ENCODE measurements at regions not wholly inside any gene's neighbourhood (a gene's known extent, or its start where the extent isn't known, plus 50 kb on each side); places are given as distances from the start of the nearest gene placed in this dataset.
"Not testable (repeated sequence)": the region's sequence is repeated elsewhere in the genome, so short reads cannot be mapped to it uniquely, and the experiment has no call there.

DNA sequence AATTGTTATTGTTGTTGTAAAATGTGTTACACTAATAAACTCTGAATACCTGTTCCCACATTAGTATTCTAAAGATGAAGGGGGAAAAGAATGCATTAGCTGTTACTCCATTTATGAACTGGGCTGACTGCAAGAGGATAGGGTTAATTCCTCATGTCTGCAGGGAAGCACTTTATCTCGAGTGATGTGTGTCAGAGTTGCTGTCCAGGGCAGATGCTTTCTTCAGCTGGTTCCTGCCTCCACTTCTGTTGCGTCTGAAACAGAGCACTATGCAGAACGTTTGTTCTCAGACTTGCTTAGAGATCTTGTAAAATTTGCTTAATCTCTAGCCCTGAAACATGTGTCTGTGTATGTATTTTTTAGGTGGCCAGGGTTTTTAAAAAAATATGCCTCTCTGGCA, 318.8 kb downstream of the SPRY2 start:
- no peak for DNase-seq

DNA sequence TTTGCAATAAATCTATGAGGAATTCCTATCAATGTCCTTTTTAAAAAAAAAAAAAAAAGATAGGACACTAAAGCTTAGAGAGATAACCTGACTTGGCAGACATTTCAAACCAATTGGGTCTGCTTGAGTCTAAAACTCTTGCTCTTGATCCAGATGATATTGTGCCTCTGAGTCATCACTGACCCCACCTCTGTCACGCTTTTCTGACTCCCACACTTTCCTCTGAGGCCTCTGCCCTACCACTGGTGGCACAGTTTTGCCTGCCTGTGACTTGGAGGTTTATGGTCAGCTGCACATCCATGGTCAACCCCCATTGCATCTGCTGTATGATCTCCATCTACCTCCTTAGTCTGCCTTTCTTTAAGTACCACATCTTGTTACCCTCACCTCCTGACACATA, 328.7 kb downstream of the SPRY2 start:
- DNase-seq, result no peak

DNA sequence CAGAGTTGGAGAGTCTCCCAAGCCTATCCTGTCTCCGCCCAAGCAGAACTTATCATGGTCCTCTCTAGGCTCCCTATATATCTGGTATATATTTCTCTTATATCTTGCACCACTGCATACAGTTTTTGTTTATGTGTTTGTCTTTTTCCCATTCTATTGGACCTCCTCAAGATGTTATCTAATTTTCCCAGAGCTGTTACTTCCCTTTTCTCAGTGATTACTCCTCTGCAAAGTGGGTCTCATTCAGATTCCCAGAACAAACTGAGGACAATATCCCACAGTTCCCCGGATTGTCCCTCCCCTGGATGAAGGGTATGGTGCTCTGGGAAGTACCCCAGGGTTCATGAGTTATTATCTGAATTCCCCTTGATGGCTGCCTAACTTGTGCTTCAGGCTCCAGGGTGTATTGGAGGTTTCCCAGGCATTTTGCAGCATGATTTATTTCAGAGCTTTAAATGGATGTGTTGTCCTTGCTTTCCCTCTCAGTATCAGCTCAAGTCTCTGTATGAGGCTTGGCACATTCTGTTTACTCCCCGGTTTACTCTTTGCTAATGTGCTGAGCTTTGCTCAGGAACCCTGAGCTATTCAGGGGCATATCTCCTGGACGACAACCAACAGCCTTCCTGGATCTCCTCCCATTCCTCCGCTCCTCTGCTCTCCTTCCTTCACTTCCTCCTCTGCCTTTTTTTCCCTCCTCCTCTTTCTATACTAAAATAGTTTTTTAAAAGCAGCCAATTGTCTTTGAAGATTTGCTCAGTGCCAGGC, 329.3 kb downstream of the SPRY2 start:
- DNase-seq, result no peak

DNA sequence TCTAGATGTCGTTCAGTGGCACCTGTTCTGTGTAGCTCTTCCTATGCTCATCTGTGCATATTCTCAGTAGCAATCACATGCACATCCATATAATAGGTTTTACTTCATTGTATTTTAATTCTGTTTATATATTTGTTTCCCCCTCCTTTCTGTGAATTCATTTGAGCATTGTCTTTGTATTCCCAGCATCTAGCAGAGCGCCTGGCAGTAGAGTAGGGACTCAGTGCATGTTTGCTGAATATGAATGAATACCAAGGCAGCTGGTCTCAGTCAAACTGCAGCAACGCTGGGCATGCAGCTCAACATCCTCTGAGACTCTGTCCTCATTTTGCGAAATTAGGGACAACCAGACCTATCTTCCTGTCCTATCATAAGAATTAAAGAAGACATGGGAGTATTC, 330.1 kb downstream of the SPRY2 start:
- DNase-seq, result no peak

DNA sequence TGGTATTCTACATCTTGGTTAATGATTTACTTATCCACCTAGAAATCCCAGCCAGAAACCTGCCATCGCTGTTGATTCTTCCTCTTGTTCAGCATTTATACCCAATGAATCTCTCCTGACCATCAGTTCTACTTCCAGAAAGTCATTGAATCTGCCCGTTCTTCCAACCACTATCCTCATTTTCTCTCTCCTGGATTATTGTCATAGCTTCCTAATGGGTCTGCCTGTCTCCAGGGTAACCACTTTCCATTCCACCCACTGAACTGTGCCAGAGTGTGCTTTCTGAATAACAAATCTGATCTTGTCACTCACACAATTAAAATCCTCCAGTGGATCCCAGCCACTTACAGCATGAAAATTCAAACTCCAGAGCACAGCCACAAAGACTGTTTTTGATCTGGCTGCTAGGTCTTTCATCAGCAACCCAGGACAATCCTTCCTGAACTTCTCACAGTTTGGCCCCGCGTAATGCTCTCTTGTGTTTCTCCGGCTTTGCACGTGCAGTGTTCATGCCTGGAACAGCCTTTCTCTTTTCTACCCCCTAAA, 330.6 kb downstream of the SPRY2 start:
- DNase-seq, result no peak

DNA sequence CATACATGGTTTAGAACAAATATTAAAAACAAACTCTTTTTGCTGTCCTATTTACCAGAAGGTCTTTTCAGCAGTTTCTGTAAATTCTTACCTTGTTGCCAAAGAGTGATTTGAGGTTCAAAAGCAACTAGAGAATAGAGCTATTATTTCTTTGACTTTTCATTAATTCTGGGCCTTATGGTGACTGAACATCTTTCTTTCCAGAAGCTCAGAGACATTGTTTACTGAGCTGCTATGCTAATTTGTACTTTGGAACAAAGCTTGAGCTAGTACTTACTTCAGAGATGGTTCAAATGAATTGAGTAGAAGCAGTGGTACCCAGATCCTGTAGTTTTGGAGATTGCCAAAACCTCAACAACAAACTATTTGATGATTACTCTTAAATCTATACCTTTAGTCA, 331.2 kb downstream of the SPRY2 start:
- no peak for DNase-seq

DNA sequence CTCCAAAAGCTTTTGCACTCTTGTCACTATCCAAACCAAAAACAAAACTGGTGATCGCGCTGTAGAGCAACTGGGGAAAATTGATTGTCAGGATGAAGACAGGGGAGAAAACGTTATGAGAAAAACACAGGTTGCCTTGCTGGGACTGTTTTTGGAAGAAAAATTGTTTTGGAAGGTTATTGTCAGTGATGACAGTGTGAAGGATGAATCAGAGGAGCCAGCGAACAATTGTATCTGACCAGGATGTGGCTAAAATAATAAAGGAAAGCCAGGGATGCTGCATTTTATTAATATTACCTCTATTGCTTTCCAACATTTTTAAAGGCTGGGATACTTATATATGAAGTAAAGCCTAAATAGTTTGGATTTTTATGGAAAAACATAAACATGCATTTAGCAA, 334.0 kb downstream of the SPRY2 start:
- no peak for DNase-seq

DNA sequence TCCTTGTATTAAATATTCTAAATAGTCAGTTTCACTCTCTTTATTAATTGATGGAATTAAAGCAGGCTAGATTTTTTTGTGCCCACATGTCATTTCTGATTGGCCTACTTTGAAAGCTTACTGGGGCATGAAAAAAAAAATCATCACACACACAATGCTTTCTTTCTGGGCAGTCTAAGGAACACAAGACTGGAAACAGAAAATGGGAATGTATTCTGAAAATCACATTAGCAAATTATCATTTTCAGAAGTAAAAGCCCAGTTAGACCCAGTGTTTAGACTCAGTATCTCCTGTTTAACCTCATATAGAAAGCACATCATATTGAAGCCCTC, 339.4 kb downstream of the SPRY2 start:
- DNase-seq, result no peak

DNA sequence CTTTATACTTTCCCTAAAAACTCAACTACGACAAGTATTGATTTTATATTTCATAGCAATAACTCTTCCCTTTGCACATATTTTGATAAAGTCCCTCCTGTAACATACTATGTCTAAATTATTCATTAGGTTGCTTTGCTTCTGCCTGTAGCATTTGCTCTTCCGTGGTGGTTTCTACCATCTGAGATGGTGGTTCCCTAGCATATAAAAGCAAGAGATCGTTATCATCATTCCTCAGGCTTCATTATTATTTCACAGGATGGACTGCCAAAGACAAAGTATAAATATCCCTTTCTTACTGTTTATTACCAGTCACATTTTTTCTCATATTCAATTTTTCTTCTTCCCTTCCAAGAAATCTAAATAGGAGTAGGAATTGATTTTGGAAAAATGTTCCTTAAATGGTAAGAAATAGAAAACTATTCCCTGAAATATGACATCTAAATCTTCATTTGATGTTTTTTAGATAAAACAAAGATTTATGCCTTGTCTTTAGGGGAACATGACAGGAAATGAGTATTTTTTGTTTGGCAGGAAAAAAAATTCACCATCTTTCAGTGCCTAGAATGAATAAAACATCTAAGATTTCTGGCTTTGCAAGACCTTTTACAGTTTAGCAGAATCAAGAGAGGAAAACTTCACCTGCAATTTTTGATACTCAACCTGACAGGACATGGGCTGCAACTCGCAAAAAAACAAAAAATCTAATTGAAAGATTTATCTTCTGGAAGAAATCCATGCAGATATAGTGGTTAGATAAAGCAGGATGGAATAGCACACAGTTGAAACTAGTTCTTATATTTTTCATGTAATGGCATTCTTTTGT, 340.0 kb downstream of the SPRY2 start:
- no peak for DNase-seq

DNA sequence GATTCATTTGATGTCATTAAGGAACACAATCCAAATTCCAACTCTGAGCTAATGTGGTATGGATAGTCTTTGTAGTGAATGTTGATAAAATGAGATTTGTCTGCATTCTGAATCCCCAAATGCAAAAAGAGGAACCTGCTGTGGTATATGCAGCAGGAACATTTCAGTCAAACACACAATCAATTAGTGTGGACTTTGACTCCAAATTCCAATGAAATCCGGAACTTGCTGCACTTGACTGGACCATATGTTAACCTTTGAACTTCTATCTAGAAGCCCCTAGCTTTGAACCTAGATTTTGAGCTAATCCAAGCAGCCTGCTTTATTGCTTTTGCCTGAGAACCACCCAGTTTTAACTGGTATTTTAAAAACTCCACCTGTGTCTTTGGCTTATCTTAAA, 341.3 kb downstream of the SPRY2 start:
- DNase-seq, result no peak

DNA sequence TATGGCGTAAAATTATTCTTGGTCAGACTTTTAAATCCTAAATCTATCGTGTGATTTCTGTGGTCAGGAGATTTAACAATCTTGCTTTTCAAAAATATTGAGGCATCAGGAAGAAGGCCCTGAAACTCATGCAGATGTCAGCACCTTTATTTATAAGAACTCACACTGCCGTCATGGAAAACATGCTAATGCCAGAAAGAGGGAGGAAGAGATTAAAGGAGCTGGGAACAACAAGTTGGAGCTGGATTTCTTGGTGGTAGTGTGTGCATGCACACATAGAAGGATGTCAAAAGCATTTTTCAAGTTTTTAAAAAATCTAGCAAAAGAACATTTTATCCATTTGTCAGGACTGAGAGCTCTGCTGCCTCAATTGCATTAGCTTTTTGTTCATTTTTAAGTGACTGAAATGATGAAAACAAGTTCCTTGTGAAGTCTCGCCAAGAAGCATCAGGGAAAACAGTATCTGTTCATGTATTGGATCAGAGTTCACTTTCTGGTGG, 342.5 kb downstream of the SPRY2 start:
- DNase-seq, result no peak

DNA sequence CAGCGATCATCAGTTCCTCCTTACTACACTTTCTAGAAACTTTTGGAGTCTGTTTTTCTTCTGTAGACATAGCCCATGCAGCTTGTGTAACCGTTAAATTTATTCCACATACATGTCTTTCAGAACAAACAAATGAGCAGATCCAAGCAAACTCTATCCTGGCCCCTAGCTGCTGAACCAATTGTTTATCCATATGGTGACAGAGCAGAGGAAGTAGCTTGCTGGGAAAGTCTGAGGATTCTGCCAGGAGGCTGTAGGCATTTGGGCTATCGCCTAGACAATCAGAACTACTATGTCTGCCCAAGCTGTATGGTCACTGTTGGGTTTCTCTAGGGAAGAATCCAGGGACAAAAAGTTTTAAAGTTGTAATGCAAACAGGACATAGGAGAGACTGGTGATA, 343.7 kb downstream of the SPRY2 start:
- no peak for DNase-seq

DNA sequence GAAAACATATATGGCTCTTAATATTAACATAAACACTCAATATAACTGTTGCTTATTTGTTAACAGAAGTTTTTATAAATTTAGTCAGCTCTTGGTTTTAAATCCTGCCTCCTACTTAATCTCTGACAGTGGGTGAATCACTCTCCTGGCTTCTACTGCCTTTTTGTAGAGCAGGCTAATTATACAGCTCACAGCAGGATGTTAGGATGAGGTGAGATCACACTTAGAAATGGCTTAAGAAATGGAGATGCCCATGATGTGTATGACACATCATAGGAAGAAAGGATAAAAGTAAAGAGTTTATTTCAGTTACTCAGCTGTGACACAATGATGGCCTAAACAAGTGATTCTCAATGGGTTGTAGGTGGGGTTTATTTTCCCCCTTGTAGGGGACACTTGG, 345.6 kb downstream of the SPRY2 start:
- no peak for DNase-seq

DNA sequence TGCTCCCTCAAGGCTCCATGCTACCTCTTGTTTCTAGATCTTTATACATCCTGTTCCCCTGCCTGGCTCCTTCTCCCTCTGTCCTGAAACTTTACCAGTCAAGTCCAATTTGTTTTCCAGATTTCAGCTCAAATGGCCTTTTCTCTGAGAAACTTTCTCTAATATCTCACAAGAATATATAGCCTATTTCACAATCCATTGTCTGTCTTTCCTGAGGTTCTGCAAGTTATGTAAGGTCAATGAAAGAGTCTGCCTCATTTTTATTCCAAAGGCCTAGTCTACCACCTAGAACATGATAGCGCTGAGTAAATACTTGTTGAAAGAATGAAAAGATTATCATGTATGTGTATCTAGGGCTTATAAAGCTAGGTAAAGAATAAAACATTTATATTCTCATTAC, 348.8 kb downstream of the SPRY2 start:
- no peak for DNase-seq

DNA sequence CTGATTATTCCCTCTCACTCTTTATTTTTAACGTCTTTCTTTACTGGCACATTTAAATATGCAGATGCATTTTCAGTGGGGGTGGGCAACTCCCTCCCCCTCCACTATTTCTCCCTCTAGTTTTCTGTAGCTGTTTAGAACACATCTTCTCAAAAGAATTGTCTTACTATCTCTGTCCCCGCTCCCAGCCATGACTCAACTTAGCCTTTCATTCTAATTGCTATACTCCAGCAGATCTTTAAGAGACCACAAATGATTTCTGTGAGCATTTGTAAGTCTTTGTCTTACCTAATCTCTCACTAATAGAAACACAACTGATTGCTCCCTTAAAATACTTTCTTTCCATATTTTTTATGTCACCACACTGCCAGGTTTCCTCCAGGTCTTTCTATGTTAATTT, 350.9 kb downstream of the SPRY2 start:
- no peak for DNase-seq

DNA sequence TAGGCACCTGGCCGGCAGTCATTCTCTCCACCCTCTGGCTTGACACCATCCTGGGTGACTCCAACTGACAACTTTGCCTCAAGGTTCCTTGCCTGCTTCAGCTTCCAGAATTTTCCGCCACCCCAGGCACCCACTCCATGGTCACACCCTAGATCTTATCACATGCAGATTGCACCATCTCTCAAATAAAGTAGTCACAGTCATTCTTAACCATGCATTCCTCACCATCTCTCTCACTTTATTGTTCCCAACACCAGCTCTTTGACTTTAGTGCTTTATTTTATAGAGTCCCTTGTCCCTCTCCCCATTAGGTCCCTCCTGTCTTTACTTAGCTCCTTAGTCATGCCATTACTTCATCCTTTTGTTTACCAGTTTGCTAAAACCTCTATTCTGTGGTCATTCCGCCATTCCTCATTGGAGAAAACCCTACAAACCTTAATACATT, 351.7 kb downstream of the SPRY2 start:
- no peak for DNase-seq

DNA sequence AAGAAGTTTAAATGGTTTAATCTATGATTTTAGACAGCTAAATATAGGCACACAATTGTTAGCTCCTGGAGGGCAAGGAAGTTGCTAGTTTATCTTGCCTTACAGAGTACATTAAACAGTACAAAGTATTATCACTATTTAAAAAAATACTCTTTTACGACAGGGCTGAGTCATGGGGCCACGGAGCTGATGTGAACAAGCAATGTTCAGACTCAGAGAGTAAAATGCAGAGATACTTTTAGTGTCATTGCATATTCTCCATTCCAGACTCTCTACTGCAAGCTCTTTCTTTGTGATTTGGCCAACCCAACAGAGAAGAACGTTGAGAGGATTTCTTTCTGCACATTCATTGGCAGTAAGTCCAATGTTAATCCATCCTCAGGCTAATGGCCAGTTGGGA, 352.4 kb downstream of the SPRY2 start:
- DNase-seq, result no peak

DNA sequence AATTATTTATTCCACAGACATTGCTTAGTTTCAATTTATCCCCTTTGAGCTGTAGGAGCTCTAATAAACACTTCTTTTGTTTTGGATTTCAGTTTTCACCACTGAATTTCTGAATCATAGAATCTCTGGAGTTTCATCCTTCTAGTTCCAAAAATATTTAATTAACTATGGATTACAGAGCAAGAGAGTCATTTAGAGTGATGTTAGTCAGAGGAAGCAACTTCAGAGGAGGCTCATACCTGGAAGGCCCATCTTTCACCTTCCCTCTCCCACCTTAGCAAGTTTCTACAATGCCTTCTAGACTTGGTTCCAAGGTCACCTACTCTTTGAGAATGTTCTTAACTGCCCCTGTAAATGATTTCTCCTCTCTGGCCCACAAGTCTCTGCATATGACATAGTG, 353.2 kb downstream of the SPRY2 start:
- no peak for DNase-seq

DNA sequence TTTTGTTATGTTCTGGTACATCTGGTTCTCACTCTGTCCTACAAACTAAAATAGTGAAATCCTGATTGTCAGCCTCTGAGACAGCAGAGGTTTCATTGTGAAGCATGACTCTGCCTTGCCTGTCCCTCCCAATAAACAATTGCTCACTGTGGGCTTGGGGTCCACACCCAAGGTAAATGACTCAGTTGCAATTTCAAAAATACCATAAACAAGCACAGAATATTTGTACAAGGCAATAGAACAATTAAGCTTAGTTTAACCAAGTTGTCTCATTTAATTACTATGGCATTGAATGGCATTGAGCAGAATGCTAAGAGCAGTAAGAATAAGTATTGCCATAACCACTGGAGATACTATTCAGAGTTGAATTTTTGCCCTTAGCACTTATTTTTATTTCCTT, 353.6 kb downstream of the SPRY2 start:
- DNase-seq, result no peak

DNA sequence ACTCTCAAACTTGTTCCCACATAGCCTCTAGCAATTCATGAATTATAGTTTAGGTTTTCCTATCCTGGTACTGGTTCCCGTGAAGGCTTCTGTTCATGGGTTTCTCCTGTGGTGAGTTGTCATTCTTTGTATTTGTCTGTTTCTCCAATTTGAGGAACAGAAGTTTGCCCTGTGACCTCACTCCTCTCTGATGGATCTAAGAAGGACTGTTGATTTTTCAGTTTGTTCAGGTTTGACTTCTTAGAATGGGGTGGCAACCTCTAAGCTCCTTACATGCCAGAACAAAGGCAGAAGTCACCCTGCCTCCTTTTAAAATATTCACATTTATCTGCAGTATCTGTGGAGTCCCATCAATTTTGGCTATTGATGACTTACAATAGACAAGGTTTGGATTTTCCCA, 354.0 kb downstream of the SPRY2 start:
- DNase-seq, result no peak

DNA sequence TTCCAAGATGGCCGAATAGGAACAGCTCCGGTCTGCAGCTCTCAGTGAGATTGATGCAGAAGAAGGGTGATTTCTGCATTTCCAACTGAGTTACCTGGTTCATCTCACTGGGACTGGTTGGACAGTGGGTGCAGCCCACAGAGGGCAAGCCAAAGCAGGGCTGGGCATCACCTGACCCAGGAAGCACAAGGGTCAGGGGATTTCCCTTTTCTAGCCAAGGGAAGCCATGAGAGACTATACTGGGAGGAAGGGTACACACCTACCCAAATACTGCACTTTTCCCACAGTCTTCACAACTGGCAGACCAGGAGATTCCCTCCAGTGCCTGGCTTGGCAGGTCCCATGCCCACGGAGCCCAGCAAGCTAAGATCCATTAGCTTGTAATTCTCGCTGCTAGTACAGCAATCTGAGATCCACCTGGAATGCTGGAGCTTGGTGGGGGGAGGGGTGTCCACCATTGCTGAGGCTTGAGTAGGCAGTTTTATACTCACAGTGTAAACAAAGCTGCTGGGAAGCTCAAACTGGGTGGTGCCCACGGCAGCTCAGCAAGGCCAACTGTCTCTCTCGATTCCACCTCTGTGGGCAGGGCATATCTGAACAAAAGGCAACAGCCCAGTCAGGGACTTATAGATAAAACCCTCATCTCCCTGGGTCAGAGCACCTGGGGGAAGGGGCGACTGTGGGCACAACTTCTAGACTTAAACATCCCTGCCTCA, 365.8 kb downstream of the SPRY2 start:
- DNase-seq, result not testable (repeated sequence)

DNA sequence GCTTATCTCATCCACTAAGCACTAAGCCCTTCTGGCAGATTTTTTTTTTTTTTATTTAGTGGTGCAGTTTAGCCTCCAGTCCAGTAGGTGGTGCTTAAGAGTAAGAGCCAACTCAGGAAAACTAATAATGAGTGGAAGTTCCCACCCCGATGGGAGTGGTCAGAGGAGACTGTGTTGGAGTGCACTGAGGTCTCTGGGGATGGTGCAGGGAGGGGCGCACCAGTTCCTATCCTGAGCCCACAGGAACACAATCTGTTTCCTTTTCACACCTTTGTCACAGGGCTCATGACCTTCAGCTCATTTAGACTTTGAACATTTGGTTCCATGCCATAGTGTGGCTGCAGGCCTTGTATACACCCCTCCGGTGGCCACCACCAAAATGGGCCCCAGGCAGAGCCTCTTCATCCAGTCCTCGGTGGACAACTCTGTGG, 367.4 kb downstream of the SPRY2 start:
- no peak for DNase-seq

DNA sequence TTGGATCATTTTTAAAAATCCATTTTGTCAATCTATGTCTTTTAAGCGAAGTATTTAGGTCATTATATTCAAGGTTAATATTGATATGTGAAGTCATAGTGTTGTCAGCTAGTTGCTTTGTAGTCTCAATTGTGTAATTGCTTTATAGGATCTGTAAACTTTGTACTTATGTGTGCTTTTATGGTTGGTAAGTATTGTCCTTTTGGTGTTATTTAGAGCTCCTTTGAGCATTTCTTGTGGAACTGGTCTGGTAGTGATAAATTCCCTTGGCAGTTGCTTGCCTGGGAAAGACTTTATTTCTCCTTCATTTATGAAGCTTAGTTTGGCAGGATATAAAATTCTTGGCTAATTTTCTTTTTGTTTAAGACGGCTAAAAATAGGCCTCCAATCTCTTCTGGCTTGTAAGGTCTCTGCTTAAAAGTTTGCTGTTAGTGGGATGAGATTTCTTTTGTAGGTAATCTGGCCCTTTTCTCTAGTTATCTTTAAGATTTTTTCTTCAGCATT, 368.8 kb downstream of the SPRY2 start:
- no peak for DNase-seq
